B cell (primary cell): ENCODE measurements at regions not wholly inside any gene's neighbourhood (a gene's known extent, or its start where the extent isn't known, plus 50 kb on each side); places are given as distances from the start of the nearest gene placed in this dataset.

Experiments
- EZH2 ChIP-seq: IDR thresholded peaks from 2 replicates; pipeline ENCODE4 v1.6.1; 2012; ENCODE audit warnings: borderline replicate concordance, low read depth, mild to moderate bottlenecking, moderate library complexity, low read length; ENCODE audit not compliant: insufficient read depth, poor library complexity, severe bottlenecking
- TF ChIP-seq, protein P1 (sequence below): fragments of 200-600 bp; IDR thresholded peaks from one replicate; pipeline ENCODE4 v1.8.0; 2022; ENCODE audit warnings: antibody characterized with exemption, mild to moderate bottlenecking

DNA sequence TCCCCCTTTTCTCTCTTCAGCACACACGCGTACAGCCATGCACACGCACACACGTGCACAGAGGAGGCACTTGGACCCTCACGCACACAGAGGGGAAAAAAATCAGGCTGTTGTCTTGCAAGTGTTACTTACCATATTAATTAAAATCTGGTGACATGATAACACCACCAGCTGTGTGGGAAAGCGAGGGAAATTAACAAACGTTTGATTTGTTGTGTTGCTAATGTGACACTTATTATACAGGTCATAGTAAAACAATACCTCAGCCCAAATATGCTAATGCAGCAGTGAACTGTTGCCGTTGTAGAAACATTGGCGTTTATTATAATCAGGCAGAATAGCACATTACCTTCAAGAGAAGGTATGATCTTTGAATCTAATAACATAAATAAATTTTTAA, 211.7 kb downstream of the TEX29 start:
- TF ChIP-seq, protein P1, sequence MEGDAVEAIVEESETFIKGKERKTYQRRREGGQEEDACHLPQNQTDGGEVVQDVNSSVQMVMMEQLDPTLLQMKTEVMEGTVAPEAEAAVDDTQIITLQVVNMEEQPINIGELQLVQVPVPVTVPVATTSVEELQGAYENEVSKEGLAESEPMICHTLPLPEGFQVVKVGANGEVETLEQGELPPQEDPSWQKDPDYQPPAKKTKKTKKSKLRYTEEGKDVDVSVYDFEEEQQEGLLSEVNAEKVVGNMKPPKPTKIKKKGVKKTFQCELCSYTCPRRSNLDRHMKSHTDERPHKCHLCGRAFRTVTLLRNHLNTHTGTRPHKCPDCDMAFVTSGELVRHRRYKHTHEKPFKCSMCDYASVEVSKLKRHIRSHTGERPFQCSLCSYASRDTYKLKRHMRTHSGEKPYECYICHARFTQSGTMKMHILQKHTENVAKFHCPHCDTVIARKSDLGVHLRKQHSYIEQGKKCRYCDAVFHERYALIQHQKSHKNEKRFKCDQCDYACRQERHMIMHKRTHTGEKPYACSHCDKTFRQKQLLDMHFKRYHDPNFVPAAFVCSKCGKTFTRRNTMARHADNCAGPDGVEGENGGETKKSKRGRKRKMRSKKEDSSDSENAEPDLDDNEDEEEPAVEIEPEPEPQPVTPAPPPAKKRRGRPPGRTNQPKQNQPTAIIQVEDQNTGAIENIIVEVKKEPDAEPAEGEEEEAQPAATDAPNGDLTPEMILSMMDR, result no peak
- no peak for TF ChIP-seq EZH2
